Kidney epithelial cell (primary cell): ENCODE measurements at regions not wholly inside any gene's neighbourhood (a gene's known extent, or its start where the extent isn't known, plus 50 kb on each side); places are given as distances from the start of the nearest gene placed in this dataset.

Source experiments
- DNase-seq: peaks from one replicate; pipeline ENCODE4 v3.0.0-alpha.2; 2010; ENCODE audit warnings: low read depth
- H3K27me3 ChIP-seq: 2 replicates; pipeline ENCODE4 v1.6.0; 2011; ENCODE audit warnings: low read length; ENCODE audit not compliant: control insufficient read depth, insufficient read depth
- H3K36me3 ChIP-seq: 2 replicates; pipeline ENCODE4 v1.5.1; 2011; ENCODE audit warnings: low read length; ENCODE audit not compliant: control insufficient read depth, insufficient read depth
- H3K4me3 ChIP-seq: 2 replicates; pipeline ENCODE4 v1.5.1; 2011; ENCODE audit warnings: low read depth, mild to moderate bottlenecking, control low read depth, low read length
- TF ChIP-seq, protein P1 (sequence below): IDR thresholded peaks from 2 replicates; pipeline ENCODE4 v1.5.1; 2011; ENCODE audit warnings: mild to moderate bottlenecking, moderate library complexity, low read length, control low read depth, inconsistent platforms; ENCODE audit not compliant: insufficient read depth, poor library complexity, severe bottlenecking

DNA sequence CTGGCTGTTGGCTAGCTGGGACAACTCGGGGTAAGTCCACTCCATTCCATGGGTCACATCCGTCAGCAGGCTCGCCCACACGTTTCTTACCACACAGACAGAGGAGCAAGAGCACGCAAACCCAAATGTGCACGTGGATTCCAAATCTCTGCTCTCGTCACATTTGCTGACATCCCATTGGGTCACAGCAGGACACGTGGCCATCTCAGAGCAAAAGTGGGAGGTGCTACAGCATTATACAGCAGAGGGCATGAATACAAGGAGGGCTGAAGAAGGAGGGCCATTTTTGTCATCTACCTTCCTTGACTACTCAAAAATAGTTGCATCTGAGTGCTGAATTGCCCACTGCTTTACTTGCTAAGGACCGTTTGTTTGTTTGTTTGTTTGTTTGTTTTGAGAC, 84.7 kb downstream of the RBBP6 start:
- DNase-seq = no peak
- H3K4me3 ChIP-seq = no peak overlapping the region
- no peaks in the 10 kb centered on the region for H3K27me3 ChIP-seq
- no peaks in the 10 kb centered on the region for H3K36me3 ChIP-seq
- TF ChIP-seq, protein P1, sequence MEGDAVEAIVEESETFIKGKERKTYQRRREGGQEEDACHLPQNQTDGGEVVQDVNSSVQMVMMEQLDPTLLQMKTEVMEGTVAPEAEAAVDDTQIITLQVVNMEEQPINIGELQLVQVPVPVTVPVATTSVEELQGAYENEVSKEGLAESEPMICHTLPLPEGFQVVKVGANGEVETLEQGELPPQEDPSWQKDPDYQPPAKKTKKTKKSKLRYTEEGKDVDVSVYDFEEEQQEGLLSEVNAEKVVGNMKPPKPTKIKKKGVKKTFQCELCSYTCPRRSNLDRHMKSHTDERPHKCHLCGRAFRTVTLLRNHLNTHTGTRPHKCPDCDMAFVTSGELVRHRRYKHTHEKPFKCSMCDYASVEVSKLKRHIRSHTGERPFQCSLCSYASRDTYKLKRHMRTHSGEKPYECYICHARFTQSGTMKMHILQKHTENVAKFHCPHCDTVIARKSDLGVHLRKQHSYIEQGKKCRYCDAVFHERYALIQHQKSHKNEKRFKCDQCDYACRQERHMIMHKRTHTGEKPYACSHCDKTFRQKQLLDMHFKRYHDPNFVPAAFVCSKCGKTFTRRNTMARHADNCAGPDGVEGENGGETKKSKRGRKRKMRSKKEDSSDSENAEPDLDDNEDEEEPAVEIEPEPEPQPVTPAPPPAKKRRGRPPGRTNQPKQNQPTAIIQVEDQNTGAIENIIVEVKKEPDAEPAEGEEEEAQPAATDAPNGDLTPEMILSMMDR = no peak

DNA sequence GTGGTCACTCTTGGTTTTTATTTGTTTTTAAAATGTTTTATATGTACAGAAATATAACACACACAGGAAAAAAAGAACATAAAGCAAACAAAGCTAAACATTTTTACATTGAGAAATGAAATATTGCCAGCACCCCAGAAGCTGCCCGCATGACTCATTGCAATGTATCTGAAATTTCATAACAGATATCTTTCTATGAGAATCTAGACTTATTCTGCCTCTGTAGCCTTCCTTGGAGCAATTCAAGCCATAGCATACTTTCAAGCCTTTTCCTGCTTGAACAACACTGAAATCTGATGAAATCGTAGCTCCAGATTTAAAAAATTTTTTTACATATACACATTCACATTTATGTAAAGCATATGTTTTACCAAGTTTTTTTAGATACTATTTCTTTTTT, 86.9 kb downstream of the RBBP6 start:
- DNase-seq = no peak
- H3K27me3 ChIP-seq = no peaks in the 10 kb centered on the region
- TF ChIP-seq, protein P1 = no peak
- H3K36me3 ChIP-seq = no peaks in the 10 kb centered on the region
- H3K4me3 ChIP-seq = no peak overlapping the region

DNA sequence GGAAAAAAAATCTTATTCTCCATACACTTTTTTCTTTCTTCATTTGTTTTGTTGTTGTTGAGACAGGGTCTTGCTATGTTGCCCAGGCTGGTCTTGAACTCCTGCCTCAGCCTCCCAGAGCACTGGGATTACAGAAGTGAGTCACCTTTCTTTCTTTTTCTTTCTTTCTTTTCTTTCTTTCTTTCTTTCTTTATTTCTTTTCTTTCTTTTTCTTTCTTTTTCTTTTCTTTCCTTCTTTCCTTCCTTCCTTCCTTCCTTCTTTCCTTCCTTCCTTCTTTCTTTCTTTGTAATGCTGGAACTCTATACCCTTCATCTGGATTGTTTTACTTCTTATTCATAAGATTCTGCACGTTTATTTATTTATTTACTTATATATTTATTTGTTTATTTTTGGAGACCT, 94.5 kb upstream of the TNRC6A start:
- Histone ChIP-seq H3K36me3 (no peaks in the 10 kb centered on the region), H3K27me3 (no peaks in the 10 kb centered on the region), H3K4me3 (no peak overlapping the region)
- DNase-seq = no peak
- TF ChIP-seq, protein P1 = no peak

DNA sequence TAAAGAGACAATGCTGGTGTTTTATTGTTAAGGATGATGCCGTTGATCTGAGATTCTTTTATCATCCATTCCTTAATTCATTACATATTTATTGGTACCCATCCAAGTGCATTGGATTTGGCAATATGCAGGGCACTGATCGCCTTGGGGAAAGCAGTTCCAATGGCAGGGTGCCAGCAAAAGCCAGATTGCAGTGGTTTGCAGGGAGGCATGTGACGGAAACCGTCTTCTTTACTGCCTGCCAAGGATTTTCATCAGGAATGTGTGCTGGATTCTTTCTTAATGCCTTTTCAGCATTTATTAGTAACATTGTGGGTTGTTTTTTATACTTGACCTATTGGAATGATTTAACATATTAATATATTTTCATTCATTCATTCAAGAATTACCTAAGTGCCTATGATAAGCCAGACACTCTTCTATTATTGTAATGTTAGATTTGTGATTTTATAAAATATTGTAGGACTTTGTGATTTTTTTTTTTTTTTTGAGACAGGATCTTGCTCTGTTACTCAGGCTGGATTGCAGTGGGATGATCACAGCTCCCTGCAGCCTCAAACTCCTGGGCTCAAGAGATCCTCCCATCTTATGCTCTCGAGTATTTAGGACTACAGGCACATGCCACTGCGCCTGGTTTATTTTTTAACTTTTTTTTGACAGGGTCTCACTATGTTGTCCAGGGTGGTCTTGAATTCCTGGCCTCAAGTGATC, 93.4 kb upstream of the TNRC6A start:
- peak; percentile 72 for DNase-seq
- Histone ChIP-seq H3K4me3 (no peak overlapping the region), H3K27me3 (no peaks in the 10 kb centered on the region), H3K36me3 (no peaks in the 10 kb centered on the region)
- TF ChIP-seq, protein P1 = no peak

DNA sequence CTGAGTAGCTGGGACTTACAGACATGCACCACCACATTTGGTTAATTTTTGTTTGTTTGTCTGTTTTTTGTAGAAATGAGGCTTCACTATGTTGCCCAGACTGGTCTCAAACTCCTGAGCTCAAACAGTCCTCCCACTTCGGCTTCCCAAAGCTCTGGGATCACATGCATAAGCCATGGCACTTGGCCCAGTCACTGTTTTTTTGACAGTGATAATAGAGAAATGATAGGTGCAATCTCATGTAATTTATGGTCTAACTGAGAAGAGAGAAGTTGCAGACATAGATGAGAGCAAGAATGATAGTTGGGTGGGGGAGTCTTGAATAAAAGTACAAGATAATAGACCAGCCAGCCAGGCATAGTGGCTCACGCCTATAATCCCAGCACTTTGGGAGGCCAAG, 89.7 kb upstream of the TNRC6A start:
- no peak for DNase-seq
- no peaks in the 10 kb centered on the region for H3K27me3 ChIP-seq
- no peaks in the 10 kb centered on the region for H3K36me3 ChIP-seq
- TF ChIP-seq, protein P1 = no peak
- H3K4me3 ChIP-seq = no peak overlapping the region

DNA sequence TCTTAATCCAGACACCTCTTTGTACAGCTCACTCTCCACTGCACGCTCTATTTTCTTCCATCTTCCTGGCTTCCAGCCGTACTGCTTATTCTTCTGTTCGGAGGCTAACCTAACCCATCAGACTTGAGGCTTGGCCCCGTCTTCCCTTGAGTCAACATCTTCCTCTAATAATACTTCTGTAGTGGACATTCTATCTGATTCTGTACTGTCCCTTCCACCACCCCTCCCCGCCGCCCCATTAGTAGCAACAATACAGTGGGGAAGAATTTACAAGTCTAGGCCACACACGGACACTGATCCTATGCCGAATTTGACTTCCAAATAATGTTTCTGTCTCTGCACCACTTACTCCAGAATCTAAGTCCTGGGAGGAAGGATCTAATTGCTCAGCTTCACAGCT, 86.0 kb upstream of the TNRC6A start:
- no peaks in the 10 kb centered on the region for H3K27me3 ChIP-seq
- H3K36me3 ChIP-seq = no peaks in the 10 kb centered on the region
- TF ChIP-seq, protein P1 = no peak
- no peak overlapping the region for H3K4me3 ChIP-seq
- DNase-seq = no peak
